GM12865 (cell line): ENCODE measurements at regions not wholly inside any gene's neighbourhood (a gene's known extent, or its start where the extent isn't known, plus 50 kb on each side); places are given as distances from the start of the nearest gene placed in this dataset.

Experiments used
- DNase-seq: peaks from one replicate; pipeline ENCODE4 v3.0.0; 2010; ENCODE audit warnings: low read depth
- H3K4me3 ChIP-seq: 2 replicates; pipeline ENCODE4 v1.5.1; 2011; ENCODE audit warnings: mild to moderate bottlenecking, low read depth, low read length, control low read depth
- CTCF ChIP-seq: IDR thresholded peaks from 2 replicates; pipeline ENCODE4 v1.5.1; 2011; ENCODE audit warnings: low read length, control low read depth, low read depth, inconsistent platforms; ENCODE audit not compliant: insufficient read depth; ENCODE audit errors: missing control alignments

- no peak overlapping the region for H3K4me3 ChIP-seq
- TF ChIP-seq CTCF, result no peak
- DNase-seq, result no peak
Observed at GRCh38 chr17:62866471-62866870, 58.4 kb upstream of the MARCHF10 start.

DNA sequence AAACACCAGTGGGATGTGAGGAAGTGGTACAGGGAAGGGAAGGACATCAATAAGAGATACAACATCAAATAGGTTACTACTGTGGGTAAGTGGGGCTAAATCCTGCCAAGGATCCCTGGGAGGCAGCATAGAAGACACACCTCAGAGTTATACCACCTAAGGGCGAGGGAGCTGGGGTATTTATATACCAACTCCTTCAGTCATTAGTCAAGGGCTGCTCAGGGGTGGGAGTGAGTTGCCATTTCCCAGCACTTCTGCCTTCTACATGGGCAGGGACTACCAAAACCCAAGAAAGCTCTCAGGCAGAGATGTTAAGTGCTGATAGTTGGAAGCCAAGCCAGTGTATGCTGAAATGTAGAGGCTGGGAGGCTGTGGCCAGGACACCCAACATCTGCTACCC is 57.5 kb upstream of the MARCHF10 start:
- no peak for DNase-seq
- no peak for TF ChIP-seq CTCF
- no peak overlapping the region for H3K4me3 ChIP-seq

DNA sequence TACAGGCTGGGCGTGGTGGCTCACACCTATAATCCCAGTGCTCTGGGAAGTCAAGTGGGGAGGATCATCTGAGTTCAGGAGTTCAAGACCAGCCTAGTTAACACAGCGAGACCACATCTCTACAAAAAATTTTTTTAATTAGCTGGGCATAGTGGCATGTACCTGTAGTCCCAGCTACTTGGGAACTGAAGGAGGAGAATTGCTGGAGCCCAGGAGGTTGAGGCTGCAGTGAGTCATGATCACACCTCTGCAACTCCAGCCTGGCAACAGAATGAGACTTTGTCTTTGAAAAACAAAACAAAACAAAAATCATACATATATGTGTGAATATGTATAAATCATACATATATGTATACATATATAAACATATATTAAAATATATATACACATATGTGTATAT is 54.1 kb upstream of the MARCHF10 start:
- H3K4me3 ChIP-seq, result no peak overlapping the region
- DNase-seq, result no peak
- no peak for TF ChIP-seq CTCF

DNA sequence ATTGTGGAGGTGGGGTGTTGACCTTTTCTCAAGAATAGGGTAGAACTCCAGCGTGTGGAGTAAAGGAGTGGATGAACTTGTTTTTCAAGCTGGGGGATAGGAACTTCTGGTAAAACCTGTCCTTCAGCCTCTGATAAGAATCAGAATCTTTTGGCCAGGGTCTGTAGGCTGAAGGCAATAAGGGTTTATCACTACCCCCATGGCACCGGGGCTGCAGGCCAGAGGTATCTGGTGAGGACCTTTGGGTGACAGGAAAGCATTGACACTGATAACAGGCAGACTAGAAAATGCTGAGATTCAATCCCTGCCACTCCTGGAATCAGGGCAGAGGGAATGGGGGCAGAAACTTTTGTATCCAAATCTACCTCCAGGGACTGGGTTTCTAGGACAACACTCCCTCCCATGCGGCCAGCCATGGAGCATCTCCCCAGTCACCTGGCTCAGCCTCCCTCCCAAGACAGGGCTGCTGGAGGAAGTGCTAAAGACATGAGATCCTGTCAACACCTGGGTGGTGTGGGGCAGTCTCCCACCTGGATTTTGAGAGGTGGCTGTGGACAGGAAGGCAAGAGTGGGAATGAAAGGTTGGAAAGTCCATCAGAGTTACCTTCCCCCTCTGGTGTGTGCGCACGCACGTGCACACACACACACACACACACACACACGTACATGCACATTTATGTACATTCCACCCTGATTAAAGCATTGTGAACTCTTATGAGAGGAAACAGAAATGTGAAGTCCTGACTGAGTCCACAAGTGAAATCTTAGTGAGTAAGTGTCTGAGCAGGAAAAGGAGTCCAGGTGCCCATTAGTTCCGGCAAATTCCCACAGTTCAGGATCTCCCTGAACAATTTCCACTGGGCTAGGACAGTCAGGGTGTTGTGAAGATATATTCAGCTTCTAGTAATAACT is 53.1 kb upstream of the MARCHF10 start:
- TF ChIP-seq CTCF, result no peak
- DNase-seq, result no peak
- H3K4me3 ChIP-seq, result no peak overlapping the region

DNA sequence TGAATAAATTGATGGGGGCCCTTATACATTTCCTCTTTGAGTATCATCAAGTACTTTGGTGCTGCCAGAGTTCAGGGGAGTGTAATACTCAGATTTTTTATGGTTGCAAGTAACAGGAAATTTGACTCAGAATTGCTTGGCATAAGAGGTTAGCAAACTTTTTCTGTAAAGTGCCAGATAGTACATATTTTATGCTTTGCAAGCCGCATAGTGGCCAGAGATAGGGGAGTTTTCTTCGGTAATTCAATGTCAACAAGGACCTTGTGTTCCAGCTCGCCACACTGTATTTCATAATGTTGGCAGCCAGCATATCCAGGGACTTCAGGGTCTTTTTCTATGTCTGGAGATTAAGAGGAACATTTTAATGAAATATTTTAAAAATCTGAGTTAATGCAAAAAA is 51.0 kb upstream of the MARCHF10 start:
- no peak for DNase-seq
- H3K4me3 ChIP-seq, result no peak overlapping the region
- TF ChIP-seq CTCF, result no peak
